ENCODE measurements at regions not wholly inside any gene's neighbourhood (a gene's known extent, or its start where the extent isn't known, plus 50 kb on each side); places are given as distances from the start of the nearest gene placed in this dataset.
"Not testable (repeated sequence)": the region's sequence is repeated elsewhere in the genome, so short reads cannot be mapped to it uniquely, and the experiment has no call there.

DNA sequence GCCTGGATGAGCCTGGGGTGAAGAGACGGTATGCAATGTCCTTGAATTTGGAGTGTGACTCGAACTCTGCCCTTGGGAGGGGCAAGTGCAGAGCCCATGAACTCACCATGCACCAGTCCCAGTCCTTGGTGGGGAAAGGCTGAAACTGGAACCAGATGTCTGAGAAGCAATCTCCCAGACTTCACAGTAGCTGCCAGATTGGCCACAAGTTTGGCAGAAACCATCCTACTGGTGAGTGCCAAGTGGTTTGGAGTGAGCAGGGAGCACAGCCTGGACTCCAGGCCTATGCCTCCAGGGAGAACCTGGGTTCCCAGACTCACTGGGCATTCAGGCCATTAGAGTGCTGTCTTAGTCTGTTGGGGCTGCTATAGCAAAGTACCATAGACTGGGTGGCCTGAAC, 99.6 kb upstream of the LYZL1 start:
- DNase-seq (ENCODE audit: extremely low read depth in 1 of 2, low read depth in 1 of 2), result no peak

DNA sequence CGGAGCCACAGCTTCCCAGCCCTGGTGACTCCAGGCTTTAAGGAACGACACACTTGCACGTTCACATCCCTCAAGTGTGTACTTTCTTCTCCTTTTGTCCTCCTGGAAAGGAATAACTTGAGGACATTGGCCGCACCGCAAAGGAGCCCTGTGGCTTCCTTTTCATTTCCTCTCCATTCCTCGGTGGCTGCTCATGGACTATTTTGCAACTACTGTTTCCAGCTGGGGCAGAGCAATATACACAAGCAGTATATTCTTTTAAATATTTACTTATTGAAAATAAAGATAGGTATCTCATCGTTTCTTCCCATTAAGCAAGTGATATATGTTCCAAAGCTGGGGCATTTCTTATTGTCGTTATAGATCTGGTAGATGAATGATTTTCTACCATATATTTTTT, 97.2 kb upstream of the LYZL1 start:
- DNase-seq (ENCODE audit: extremely low read depth in 1 of 2, low read depth in 1 of 2), result no peak

DNA sequence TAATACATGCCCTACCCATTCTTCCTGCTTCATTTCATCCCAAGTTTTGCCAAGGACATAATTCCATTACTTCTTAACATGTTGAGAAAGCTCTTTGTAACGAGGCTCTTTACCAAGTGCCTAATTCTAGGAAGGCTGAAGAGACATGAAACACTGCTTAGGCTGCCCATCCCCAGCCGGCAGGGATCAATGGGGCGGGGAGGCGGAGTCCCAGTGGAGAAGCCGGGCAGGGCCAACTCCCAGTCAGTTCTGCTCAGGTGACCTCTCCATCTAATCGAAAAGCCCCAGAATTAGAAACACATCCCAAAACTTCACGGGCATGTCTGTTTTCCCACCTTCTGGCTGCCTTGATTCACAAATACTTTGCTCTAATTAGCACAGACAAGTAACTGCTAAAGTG, 89.5 kb upstream of the LYZL1 start:
- no peak for DNase-seq (ENCODE audit: extremely low read depth in 1 of 2, low read depth in 1 of 2)

DNA sequence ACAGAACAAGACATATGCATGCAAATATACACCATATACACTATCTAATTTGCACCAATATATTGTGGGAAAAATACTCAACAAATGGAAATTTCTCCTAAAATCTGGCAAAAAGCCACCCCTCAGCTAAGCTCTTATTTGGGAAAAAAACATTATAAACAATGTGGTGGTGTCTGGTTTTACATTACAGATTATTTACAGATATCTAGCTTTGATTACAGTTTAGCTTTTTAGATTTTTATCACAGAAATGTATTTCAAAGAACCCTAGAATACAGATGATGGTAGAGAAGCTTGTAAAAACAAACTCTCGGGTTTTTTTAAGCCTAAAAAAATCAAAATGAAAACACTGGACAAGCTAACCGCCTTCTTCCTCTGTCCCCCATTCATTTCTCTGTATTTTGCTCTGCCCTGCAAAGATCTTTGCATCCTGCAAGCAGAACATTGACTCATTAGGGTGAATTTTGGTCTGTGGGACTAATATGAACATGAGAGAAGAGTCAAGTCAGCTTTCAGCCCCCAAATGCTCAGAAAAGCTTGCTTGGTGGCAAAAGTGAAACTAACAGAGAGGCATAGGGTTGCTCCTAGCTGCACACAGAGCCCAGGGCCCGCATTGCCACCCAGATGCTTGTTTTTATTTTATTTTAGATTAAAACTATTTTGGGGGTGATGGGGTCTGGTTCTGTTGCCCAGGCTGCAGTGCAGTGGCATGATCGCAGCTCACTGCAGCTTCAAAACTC, 88.8 kb upstream of the LYZL1 start:
- no peak for DNase-seq (ENCODE audit: extremely low read depth in 1 of 2, low read depth in 1 of 2)

DNA sequence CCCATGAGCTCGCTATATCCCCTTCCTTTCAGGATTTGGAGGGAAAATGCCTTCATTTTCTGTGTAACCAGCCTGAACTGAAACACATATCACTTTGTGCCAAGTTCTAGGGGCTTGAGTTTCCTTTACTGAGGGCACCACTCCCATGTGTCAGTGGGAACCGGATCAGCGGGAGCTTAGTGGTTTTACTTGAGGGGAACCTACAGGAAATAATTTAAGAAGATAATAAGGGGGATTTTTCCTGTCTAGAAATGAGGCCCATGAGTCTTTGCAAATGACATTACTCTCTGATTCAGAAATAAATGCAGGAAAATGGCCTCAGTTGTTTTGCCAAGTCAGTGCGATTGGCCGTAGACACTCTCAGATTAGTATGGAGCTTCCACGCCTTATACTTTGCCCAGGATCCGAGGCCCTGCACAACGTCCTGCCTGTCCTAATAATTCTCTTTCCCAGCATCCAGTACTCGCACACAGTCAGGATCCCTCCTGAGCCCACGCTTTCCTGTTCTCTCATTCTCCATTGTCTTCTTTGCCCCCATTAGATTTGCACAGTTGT, 86.4 kb upstream of the LYZL1 start:
- DNase-seq (ENCODE audit: extremely low read depth in 1 of 2, low read depth in 1 of 2), result no peak

DNA sequence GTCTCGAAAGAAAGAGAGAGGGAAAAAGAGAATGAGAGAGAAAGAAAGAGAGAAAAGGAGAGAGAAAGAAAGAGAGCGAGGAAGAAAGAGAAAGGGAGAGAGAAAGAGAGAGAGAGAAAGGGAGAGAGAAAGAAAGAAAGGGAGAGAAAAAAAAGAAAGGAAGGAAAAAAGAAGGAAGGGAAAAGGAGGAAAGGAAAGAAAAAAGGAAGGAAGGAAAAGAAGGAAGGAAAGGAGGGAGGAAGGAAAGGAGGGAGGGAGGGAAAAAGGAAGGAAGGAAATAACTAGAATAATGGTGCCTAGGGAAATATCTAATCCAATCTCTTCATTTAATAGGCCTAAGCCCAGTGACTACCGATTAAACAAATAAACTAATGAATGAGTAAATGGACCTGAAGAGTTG, 85.4 kb upstream of the LYZL1 start:
- DNase-seq (ENCODE audit: extremely low read depth in 1 of 2, low read depth in 1 of 2), result no peak

DNA sequence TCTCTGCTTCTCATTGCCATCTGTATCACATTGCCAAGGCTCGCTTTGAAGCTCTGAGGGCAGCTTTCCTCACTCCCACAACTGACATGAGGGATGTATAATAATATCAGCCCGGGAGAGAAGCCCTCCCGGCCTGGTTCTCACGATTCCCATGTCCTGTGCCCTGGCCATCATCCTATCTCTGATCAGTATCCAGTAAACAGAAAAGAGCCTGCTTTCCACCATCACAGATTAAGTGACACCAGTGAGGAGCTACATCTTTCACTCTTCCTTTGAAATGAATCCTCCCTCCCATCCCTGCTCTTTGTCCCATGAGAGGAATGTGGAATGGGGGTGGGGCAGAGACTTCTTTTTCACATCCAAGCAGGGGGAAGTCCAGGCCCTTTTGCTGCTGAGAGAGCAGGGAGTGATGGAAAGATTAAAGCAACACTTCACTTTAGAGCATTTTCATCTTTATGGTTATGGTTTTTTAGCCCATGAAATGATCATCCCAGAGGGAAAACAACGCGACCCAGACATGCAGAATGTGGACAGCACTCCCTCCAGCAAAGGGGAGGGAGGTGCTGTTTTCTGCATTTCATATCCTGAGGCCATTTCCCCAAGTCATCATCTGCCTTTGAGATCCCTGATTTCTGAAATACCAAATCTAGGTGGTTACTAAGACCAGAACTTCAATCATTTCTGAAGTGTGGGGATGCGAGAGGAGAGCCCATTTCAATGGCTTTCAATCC, 84.6 kb upstream of the LYZL1 start:
- no peak for DNase-seq (ENCODE audit: extremely low read depth in 1 of 2, low read depth in 1 of 2)

DNA sequence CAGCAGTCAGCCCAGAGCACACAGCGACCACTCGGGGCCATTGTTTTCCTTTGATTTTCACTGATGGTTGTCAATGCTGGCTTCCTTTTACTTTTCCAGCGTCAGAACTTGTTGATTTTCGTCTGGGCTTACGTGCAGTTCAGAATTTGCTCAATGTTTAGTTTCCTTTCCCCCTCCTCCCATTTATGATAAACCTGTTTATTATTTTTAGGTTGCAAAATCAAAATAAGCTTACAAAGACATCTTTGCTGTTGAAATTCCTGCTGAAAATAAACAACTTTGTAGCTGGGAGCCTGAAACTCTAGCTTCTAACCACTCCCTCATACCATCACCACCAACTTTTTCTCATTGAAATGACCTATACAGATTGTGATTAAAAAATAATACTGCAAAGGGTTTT, 83.1 kb upstream of the LYZL1 start:
- no peak for DNase-seq (ENCODE audit: extremely low read depth in 1 of 2, low read depth in 1 of 2)

DNA sequence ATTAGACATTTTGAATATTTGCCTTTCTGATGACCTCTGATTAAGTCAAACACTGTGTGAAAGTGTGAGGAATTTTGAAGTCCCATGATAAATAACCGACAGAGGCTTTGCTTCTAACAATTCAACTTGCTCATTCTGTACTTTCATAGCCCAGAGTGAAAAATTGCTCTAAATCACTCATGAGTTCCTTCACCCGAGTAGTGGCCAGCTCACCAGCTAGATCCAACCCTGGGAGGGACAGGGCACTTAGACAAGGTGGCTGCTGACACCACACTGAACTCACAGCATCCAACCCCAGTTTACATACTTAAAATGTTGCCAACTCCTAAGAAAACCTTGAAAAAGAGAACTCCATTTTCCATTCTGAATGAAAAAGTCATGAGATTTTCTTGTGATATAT, 80.0 kb upstream of the LYZL1 start:
- DNase-seq (ENCODE audit: extremely low read depth in 1 of 2, low read depth in 1 of 2), result no peak

DNA sequence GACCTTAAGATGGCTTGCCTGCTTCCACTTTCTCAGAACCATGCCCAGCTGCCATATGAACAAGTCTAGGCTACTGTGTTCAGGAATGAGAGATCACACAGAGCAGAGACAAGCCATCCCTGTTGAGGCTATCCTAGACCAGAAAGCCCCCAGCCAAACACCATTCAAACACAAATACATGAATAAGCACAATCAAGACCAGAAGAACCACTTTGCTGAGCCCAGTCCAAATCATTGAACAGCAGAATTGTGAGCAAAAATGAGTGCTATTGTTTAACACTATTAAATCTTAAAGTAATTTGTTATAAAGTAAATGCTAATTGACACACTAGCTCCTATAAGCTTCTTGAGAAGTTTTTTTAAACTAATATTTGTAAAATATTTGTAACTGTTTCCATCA, 79.0 kb upstream of the LYZL1 start:
- no peak for DNase-seq (ENCODE audit: extremely low read depth in 1 of 2, low read depth in 1 of 2)

DNA sequence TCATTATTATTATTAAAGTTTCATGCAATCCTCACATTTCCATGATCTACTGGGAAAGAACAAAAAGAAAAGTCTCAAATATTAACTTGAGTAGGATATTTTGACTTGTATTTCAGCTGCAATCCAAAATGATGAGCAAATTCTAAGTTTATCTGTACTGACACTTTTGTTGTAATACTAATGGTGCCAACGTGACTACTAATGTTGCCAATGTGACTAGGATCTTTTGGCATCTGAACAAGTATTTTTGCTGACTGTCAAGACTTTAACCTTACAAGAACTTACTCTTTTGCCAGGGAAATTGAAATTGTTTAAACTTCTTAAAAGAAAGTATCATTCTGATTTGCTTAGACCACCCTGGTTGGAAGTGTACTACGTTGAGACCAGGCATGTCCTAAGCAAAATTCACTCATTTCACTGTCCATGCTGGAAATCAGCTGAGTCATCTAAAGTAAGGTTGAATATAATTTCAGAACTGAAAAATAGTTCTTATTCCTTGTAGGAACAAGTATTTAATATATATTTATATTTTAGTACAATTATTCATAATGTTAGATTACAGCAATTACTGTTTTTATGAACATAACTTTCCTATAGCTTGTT, 78.5 kb upstream of the LYZL1 start:
- DNase-seq (ENCODE audit: extremely low read depth in 1 of 2, low read depth in 1 of 2), result no peak

DNA sequence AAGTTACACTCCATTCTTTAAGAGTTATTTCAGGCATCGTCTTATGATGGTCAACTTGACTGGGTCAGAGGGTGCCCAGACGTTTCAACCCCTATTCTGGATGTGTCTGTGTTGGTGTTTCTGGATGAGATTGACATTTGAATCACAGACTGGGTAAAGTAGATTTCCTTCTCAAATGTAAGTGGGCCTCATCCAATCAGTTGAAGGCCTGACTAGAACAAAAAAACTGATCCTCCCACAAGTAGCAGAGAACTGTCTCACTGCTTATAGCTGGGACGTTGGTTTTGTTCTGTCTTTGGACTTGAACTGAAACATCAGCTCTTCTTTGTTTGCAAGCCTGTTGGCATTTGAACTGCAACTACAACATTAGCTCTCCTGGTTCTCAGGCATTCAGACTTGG, 76.3 kb upstream of the LYZL1 start:
- DNase-seq (ENCODE audit: extremely low read depth in 1 of 2, low read depth in 1 of 2), result no peak

DNA sequence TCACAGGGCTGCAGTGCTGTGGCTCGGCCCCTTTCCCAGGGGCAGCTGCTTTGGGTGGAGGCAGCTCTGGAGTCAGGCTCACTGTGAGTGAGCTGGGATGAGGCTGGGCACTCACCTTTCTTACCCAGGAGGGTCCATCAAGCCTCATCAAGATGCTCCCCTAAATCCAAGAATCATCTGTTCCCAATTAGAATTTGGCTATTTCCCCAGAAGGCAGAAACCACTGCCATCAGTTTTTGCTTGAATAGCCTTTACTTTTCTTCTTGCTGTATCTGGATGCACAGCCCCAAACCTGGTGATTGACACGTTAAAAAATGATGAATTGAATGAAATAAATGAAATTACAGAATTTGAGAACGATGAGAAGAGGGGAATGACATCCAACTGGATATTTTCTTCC, 74.3 kb upstream of the LYZL1 start:
- no peak for DNase-seq (ENCODE audit: extremely low read depth in 1 of 2, low read depth in 1 of 2)

DNA sequence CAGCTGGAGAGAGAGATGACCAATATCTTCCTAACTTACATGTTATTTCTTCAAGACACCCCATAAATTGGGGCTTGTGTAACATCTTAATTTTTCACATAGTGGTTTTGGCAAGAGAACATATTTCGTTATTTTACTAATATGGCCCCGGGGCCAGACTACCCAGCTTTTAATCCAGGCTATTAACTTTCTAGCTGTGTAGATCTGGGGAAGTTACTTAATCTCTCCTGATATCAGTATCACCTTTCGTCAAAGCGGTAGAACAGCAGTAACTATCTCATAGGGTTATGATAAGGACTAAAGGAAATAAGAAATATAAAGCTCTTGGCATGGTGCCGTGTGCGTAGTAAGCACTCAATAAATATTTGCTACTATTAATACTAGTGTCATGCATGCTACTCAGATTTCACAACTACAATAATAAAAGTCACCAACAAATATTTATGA, 71.6 kb upstream of the LYZL1 start:
- no peak for DNase-seq (ENCODE audit: extremely low read depth in 1 of 2, low read depth in 1 of 2)

DNA sequence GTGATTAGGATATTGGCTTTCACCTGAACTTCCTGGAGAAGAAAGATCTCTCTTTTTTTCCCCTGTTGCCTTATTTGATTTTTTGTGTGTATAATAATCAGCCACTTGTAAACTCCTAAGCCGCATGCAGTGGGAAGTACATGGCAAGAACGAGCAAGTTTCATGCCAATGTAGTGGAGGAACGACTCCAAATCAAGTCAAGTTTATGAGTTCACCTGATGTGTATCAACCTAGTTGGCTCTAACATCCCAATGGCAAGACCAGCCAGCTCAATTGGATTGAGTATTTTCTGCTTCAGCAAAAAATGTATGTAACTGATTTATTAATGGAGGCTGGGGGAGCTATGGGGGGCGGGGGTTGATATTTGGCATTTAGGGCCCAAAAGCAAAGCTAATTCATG, 65.5 kb upstream of the LYZL1 start:
- DNase-seq (ENCODE audit: extremely low read depth in 1 of 2, low read depth in 1 of 2), result no peak

DNA sequence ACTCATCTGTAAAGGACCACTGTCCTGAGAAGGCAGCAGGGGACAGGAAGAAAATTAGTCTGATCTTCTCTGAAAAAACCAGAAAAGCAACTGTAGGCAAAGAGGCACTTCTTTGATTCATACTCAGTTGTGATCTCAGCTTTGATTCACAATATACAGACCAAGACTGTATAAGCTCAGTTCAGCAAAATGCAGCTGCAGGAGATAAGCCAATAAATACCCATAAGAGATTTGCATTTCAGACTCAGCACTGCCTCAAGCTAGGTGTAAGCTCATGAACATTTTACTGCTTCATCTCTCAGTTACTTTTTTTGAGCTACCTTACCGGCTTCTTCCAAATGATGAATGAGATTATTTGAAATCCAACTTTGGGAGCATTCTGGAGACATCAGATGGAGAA, 64.2 kb upstream of the LYZL1 start:
- no peak for DNase-seq (ENCODE audit: extremely low read depth in 1 of 2, low read depth in 1 of 2)

DNA sequence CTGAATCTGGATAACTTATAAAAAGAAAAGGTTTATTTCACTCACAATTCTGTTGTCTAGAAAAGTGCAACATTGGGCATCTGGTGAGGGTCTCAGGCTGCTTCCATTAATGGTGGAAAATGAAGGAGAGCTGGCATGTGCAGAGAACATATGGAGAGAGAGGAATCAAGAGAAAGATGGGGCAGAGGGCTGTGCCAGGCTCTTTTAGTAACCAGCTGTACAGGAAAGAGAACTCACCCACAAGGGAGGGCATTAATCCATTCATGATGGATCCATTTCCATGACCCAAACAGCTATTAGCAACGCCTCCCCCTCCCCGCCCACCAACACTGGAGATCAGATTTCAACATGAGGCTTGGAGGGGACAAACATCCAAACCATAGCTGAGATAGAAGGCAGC, 61.7 kb upstream of the LYZL1 start:
- DNase-seq (ENCODE audit: extremely low read depth in 1 of 2, low read depth in 1 of 2), result no peak

DNA sequence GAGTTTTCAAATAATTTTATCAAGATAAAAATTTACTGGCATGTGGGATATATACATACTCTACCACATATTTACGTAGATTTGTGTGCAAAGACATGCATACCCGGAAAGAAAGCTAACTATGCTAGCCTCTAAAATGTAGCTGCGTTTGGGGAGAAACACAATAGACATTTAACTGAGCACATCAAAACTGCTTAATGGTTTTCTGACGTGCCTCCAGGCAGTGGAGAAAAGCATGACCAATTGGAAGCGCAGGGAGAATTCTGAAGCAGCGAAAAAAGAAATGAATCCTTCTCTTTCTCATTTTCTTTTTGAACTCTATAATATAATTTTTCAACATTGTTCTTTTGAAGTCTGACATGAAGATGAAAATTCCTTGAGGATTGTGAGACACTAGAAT, 60.3 kb upstream of the LYZL1 start:
- DNase-seq (ENCODE audit: extremely low read depth in 1 of 2, low read depth in 1 of 2), result no peak

DNA sequence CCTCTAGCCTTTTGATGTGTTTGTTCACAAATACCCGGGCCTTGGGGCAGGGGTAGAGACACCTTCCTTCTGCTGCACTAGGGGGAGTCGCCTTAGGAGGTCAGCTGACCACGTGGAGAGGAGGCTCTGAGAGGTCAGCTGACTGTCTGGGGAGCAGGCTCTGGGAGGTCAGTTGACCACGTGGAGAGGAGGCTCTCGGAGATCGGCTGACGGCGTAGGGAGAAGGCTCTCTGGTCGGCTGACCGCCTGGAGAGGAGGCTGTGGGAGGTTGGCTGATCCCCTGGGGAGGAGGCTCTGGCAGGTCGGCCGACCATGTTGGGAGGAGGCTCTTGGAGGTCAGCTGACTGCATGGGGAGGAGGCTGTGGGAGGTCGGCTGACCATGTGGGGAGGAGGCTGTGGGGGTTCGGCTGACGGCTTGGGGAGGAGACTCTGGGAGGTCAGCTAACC, 59.6 kb upstream of the LYZL1 start:
- DNase-seq (ENCODE audit: extremely low read depth in 1 of 2, low read depth in 1 of 2), result no peak

DNA sequence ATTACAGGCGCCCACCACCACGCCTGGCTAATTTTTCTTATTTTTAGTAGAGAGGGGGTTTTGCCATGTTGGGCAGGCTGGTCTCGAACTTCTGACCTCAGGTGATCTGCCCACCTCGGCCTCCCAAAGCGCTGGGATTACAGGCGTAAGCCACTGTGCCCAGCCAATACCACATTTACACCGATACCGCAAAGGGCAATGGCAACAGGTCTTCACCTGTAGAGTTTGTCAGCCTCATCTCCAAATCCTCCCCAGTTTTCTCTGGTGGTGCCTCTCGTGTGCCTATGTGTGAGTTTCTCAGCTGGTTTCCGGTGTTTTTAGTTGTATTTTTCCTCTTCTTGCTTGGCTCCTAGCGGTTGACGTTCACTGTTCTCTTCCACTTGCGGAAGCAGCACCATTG, 52.0 kb upstream of the LYZL1 start:
- DNase-seq (ENCODE audit: extremely low read depth in 1 of 2, low read depth in 1 of 2), result not testable (repeated sequence)

DNA sequence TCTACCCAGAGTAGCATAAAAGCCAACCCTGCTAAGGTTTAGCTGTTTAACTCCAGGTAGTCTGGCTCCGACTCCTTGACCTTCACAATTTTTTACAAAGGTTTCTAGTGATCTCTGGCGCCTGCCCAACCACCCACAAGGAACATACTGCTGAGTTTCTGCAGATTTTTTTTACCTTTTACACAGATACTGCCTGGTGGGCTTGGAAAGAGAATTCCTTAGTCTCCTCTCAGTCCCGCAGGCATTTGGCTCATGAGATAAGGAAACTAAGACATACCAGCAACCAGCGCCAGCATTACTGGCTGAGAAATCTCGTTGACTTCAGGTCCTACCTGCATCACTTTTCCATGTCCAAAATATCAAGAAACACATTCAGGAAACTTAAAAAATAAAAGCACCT, 51.1 kb upstream of the LYZL1 start:
- DNase-seq (ENCODE audit: extremely low read depth in 1 of 2, low read depth in 1 of 2), result no peak

Measured in stimulated activated CD8-positive, alpha-beta memory T cell treated with anti-CD3 and anti-CD28 coated beads, Interleukin-7, amount 100 ng/mL, for 48 hours (primary cell).